ENCODE measurements at regions not wholly inside any gene's neighbourhood (a gene's known extent, or its start where the extent isn't known, plus 50 kb on each side); places are given as distances from the start of the nearest gene placed in this dataset.

DNA sequence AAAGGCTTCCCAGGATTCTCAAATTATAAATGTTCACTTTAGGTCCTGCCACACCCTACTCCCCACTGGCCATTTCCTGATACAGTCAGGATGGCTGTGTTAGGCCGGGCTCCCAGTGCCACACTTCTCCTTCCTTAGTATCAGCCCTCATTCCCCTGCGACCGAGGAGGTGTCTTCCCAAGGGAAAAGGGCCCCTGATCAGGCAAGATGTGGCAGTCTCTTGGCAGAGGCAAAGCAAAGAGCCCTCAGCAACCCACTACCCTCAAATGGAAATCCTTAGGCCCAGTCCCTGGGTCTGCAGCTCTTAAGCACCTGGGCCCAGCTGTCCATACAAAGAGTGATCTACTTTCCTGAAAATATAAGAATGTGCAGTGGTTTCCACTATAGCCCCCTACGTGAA, 96.5 kb upstream of the VASH1 start:
- no peak for TF ChIP-seq GATA2 (IDR thresholded peaks at IDR 0.05; ENCODE audit: low read depth, low read length)
- no peak for TF ChIP-seq GATA3 (IDR thresholded peaks at IDR 0.05; ENCODE audit: low read depth, low read length)

DNA sequence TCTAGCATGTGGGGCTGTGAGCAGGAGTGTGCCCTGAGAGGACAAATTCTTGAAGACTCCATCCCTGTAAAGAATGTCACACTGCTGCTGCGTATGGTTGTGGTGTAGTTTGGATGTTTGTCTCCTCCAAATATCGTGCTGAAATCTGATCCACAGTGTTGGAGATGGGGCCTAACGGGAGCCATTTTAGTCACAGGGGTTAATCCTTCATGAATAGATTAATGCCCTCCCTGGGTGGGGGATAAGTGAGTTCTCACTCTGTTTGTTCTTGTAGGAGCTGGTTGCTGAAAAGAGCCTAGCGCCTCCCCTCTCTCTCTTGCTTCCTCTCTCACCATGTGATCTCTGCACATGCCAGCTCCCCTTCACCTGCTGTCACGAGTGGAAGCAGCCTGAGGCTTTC, 94.5 kb upstream of the VASH1 start:
- no peak for TF ChIP-seq GATA3 (IDR thresholded peaks at IDR 0.05; ENCODE audit: low read depth, low read length)

DNA sequence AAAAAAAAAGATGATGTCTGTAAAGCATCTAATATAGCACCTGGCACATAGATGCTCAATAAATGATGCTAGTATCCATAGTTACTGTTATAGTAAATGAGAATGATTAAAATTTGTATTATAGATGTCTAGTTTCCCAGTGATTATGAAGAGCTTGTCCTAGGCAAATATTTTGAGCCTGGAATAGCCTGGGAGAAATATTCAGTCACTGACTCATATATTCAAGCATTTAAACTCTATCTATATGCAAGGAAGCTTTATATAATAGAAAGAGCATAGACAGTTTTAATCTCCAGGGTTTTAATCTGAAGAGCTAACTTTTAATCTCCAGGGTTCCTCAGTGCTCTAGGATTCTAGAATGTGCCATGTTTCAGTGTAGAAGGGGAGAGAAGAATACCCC, 91.5 kb upstream of the VASH1 start:
- no peak for TF ChIP-seq GATA3 (IDR thresholded peaks at IDR 0.05; ENCODE audit: low read depth, low read length)
- no peak for TF ChIP-seq GATA2 (IDR thresholded peaks at IDR 0.05; ENCODE audit: low read depth, low read length)

DNA sequence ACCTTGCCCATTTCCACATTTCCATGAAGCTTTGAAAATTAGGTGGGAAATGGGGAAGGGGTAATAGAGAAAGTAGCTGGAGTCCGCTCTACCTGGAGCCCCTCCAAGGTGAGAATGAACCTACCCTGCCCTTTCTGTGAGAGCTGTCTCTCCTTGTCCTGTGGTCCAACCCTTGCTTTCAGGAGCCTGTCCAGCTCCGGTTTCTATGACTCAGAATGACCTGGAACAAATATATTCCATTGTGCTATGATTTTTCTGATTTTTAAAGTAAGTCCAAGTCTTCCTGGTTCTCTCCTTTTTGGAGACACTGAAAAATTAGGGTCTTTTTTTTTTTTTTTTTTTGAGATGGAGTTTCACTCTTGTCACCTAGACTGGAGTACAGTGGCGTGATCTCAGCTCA, 89.1 kb upstream of the VASH1 start:
- TF ChIP-seq GATA2 (IDR thresholded peaks at IDR 0.05; ENCODE audit: low read depth, low read length) (no peak), GATA3 (IDR thresholded peaks at IDR 0.05; ENCODE audit: low read depth, low read length) (no peak)

DNA sequence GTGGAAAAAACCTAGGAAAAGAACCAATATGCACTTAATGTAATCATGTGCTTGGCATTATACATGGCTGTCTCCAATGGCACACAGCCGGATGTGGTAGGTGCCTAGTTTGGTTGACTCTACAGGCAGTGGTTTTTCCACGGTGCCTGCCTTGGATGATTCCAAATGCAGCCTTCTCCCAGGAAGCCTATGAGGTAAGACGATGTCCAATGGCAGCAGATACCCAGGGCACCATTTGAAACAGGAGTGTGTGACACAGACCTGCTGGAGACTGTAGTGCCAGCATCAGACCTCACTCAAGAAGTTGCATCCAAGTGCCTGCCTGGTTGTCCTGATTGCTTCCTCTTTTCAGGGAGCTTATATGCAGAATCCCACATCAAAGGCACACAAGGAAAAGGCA, 88.0 kb upstream of the VASH1 start:
- TF ChIP-seq GATA3 (IDR thresholded peaks at IDR 0.05; ENCODE audit: low read depth, low read length) (no peak), GATA2 (IDR thresholded peaks at IDR 0.05; ENCODE audit: low read depth, low read length) (no peak)

DNA sequence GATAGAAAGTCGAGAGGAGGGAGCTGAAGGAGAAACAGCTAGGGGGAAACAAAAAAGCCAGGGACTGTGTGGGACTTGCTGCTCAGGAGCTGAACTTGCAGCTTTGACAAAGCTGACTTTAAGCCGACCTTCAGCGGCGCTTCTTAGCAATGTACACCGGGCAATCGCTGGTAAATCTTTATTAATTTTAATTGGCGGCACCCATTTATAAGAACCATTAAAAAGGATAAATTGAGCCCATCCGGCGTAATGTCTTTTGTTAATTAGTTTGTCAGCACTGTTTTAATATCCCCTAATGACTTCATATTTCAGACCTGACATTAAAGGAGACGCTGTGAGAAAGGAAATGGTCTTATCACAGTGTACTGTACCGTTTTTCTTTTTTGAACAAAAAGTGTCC, 86.2 kb upstream of the VASH1 start:
- no peak for TF ChIP-seq GATA3 (IDR thresholded peaks at IDR 0.05; ENCODE audit: low read depth, low read length)
- no peak for TF ChIP-seq GATA2 (IDR thresholded peaks at IDR 0.05; ENCODE audit: low read depth, low read length)

DNA sequence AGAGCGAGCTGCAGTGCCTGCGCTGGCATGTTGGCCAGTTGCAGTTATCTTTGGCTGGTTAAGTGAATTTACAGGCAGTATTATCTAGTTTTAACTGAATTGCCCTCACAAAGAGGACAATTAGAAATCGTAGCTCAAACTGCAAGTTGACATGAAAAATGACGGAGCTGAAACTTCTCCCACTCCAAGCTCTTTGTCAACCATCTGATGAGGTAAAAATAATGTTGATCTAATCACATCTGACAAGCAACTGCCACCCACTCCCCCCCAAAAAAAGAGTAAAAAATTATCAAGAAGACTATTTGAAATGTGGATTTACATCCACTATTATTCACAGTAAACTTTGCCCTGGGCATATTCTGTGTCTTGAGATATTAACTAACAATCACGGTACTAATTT, 84.7 kb upstream of the VASH1 start:
- TF ChIP-seq GATA2 (IDR thresholded peaks at IDR 0.05; ENCODE audit: low read depth, low read length) (peak; percentile 19; the same call in 1 of the 2 replicates), GATA3 (IDR thresholded peaks at IDR 0.05; ENCODE audit: low read depth, low read length) (no peak)

DNA sequence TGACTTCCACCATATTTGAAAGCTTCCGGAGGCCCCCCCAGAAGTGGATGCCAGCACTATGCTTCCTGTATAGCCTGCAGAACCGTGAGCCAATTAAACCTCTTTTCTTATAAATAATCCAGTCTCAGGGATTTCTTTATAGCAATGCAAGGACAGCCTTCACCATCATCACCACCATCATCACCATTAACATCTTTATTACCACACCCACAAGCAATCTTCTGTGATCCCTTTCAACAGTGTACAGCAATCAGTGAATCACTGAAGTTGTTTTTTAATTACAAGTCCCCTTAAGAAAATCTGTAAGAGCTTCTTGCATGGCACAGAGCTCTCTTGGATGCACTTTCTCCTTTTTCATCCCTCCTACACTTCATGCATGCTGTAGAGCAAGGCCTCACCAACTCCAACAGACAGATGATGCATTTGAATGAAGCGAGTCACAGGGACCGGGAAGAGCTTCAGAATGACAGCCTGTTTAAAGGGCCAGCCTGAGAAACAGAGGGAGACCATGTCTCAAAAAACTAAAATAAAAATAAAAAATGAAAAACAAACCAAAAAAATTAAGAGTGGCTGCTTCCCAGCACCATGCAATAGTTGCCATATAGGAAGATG, 83.6 kb upstream of the VASH1 start:
- TF ChIP-seq GATA2 (IDR thresholded peaks at IDR 0.05; ENCODE audit: low read depth, low read length) = no peak
- no peak for TF ChIP-seq GATA3 (IDR thresholded peaks at IDR 0.05; ENCODE audit: low read depth, low read length)

DNA sequence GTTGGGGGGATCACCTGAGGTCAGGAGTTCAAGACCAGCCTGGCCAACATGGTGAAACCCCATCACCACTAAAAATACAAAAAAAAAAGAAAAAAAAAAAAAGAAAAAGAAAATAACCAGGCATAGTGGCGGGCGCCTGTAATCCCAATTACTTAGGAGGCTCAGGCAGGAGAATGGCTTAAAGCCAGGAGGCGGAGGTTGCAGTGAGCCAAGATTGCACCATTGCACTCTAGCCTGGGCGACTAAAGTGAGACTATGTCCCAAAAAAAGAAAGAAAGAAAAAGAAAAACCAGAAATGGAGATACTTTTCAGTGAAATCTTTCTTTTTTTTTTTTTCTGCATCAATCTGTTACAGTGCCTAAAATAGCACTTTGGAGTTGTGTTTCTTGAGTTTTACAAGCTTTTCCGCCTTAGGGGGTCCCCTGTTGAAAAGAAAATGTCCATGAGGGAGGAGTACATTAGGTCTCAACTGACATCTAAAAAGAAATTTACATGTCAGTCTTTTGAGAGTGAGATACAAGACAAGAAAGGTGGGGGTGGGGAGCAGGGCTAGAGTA, 82.9 kb upstream of the VASH1 start:
- TF ChIP-seq GATA2 (IDR thresholded peaks at IDR 0.05; ENCODE audit: low read depth, low read length) (no peak), GATA3 (IDR thresholded peaks at IDR 0.05; ENCODE audit: low read depth, low read length) (no peak)

DNA sequence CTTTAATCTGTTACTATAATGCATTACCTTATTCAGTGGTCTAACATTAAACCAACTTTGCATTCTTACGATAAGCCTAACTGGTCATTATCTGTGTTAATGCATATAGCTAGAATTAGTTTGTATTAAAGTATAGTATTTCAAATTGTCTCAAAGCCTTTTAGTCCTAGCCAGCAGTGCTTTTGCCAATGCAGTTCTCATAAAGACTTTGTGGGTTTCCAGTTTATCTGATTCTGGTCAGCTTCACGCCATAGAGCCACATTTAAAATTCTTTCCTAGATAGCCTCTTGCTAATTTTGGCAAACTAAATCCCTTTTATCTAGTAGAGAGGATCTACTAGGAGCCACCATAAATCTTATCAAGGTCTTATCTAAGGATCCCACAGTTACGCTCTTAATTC, 78.9 kb upstream of the VASH1 start:
- TF ChIP-seq GATA2 (IDR thresholded peaks at IDR 0.05; ENCODE audit: low read depth, low read length) (no peak), GATA3 (IDR thresholded peaks at IDR 0.05; ENCODE audit: low read depth, low read length) (no peak)

DNA sequence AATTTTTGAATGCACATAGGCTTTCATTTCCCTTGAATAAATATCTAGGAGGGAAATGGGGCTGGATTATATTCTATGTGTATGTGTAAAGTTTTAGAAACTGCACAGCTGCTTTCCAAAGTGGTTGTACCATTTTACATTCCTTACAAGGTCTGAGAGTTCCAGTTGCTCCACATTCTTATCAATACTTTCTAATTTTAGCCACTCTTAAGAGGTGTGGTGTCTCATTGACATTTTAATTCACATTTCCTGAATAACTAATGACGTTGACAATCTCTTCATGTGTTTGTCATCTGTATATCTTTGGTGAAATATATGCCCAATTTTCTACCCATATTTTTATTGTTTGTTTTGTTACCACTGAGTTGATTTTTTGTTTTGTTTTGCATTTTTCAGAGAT, 74.6 kb upstream of the VASH1 start:
- no peak for TF ChIP-seq GATA2 (IDR thresholded peaks at IDR 0.05; ENCODE audit: low read depth, low read length)
- no peak for TF ChIP-seq GATA3 (IDR thresholded peaks at IDR 0.05; ENCODE audit: low read depth, low read length)

DNA sequence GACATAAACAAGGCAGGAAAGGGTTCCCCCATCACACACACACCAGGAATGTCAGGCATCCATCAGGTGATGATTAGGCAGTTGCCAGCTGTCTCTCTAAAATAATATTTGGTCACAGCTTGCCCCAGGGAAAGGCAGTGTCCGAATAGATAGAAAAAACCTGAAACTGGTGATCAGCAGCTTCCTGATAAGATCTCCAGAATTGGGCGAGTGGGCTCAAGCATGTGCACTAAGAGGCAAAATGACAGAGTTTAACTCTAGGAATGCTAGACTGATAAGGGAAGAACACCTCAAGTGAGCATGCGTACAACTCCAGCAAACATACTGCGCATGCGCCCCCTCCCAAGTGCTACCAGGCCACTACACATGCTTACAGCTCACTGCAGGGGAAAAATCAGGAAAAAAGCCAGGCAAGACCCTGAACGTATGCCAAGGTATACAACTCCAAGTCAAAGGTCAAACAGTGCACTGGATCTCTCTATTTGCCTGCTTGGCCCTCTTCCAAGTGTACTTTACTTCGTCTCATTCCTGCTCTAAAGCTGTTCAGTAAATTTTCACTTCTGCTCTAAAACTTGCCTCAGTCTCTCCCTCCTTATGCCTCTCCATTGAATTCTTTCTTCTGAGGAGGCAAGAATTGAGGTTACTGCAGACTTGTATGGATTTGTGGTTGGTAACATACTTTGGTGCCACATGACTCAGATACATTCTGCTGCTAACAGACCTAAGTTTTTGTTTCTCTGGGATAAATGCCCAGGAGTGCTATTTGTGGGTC, 73.5 kb upstream of the VASH1 start:
- TF ChIP-seq GATA2 (IDR thresholded peaks at IDR 0.05; ENCODE audit: low read depth, low read length) = no peak; the same call in 1 of the 2 replicates
- no peak for TF ChIP-seq GATA3 (IDR thresholded peaks at IDR 0.05; ENCODE audit: low read depth, low read length)

DNA sequence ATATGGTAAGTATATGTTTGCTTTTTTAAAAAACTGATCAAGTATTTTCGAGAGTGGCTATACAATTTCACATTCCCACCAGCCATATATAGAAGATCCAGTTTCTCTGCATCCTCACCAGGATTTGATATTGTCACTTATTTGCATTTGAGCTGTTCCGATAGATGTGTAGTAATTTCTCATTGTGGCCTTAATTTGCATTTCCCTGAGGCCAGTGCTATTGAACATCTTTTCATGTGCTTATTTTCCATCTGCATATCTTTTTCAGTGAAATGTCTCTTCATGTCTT, 72.9 kb upstream of the VASH1 start:
- TF ChIP-seq GATA2 (IDR thresholded peaks at IDR 0.05; ENCODE audit: low read depth, low read length) (no peak), GATA3 (IDR thresholded peaks at IDR 0.05; ENCODE audit: low read depth, low read length) (no peak)

DNA sequence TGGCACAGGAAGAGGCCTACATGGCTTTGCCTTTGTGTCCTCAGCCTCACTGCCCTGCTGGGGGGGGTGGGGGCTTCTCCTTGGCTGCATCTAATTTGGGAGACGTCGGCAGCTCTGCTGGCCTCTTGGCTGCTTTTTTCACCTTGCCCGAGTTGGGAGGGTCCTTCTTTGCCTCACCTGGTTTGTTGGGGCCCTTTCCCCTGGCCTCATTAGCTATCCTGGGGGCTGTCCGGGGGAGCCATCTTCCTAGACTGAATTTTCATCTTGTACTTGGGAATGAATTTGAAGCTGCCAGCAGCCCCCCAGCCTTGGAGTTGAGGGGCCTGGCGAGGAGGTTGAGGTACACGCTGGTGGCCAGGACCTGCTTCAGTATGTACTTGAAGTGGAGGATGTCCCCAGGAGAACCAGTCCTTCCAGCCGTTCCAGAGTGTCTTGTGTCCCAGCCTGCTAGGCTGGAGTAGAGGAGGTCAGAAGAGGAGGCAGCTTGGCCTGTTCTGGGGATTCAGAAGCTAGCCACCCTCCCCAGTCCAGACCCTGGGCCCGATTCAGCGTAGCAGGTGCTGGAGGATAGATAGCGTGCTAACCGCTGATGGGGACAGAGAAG, 70.7 kb upstream of the VASH1 start:
- TF ChIP-seq GATA3 (IDR thresholded peaks at IDR 0.05; ENCODE audit: low read depth, low read length) (no peak), GATA2 (IDR thresholded peaks at IDR 0.05; ENCODE audit: low read depth, low read length) (no peak)

DNA sequence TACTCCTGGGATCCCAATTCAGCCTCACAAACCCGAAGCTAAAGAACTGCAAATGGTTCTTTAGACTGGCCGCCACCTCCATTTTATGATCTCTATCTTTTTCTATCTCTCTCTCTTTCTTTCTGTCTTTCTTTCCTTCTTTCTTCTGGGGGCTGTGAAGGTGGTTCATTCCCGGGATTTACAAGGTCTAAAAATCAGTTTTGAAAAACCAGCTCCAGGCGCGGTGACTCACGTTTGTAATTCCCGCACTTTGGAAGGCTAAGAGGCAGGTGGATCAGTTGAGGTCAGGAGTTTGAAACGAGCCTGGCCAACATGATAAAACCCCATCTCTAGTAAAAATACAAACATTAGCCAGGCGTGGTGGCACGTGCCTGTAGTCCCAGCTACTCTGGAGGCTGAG, 67.2 kb upstream of the VASH1 start:
- no peak for TF ChIP-seq GATA2 (IDR thresholded peaks at IDR 0.05; ENCODE audit: low read depth, low read length)
- TF ChIP-seq GATA3 (IDR thresholded peaks at IDR 0.05; ENCODE audit: low read depth, low read length) = no peak

All from SH-SY5Y (cell line).